NCI-H69 (cell line): ENCODE measurements at regions not wholly inside any gene's neighbourhood (a gene's known extent, or its start where the extent isn't known, plus 50 kb on each side); places are given as distances from the start of the nearest gene placed in this dataset.
A peak's percentile ranks its signal among the peaks of the same experiment; 100 is the strongest.

ENCODE experiments used
- DNase-seq: peaks from one replicate; lab custom pipeline; 2025; lab: John Stamatoyannopoulos, UW

GRCh38 chr22:27476318-27476717, 325.2 kb downstream of the MN1 start:
- DNase-seq: no peak

GRCh38 chr22:27476729-27477128, 324.8 kb downstream of the MN1 start:
- no peak for DNase-seq

- no peak for DNase-seq
Observed at GRCh38 chr22:27477171-27477570, 324.4 kb downstream of the MN1 start.

- peak; percentile 73 for DNase-seq
Observed at GRCh38 chr22:27480487-27480886, 321.1 kb downstream of the MN1 start.

- DNase-seq: no peak
Observed at GRCh38 chr22:27482402-27482801, 319.2 kb downstream of the MN1 start.

- no peak for DNase-seq
Observed at GRCh38 chr22:27483095-27483785, 318.3 kb downstream of the MN1 start.

- DNase-seq: no peak
Observed at GRCh38 chr22:27485842-27486241, 315.7 kb downstream of the MN1 start.

- peak; percentile 9 for DNase-seq
Observed at GRCh38 chr22:27487600-27488452, 313.7 kb downstream of the MN1 start.

GRCh38 chr22:27488456-27489177, 312.9 kb downstream of the MN1 start:
- no peak for DNase-seq

- no peak for DNase-seq
Observed at GRCh38 chr22:27489178-27489675, 312.3 kb downstream of the MN1 start.

- DNase-seq: no peak
Observed at GRCh38 chr22:27490080-27490479, 311.5 kb downstream of the MN1 start.

- no peak for DNase-seq
Observed at GRCh38 chr22:27491888-27492287, 309.7 kb downstream of the MN1 start.

GRCh38 chr22:27492566-27493201, 308.9 kb downstream of the MN1 start:
- DNase-seq: no peak

GRCh38 chr22:27493796-27494195, 307.8 kb downstream of the MN1 start:
- DNase-seq: no peak

- no peak for DNase-seq
Observed at GRCh38 chr22:27494785-27495184, 306.8 kb downstream of the MN1 start.

GRCh38 chr22:27495325-27495724, 306.2 kb downstream of the MN1 start:
- DNase-seq: no peak

GRCh38 chr22:27499121-27499520, 302.4 kb downstream of the MN1 start:
- DNase-seq: no peak

- DNase-seq: peak; percentile 55
Observed at GRCh38 chr22:27501191-27501936, 300.2 kb downstream of the MN1 start.

GRCh38 chr22:27502327-27502726, 299.2 kb downstream of the MN1 start:
- no peak for DNase-seq

GRCh38 chr22:27504360-27505253, 296.9 kb downstream of the MN1 start:
- DNase-seq: peak; percentile 25
